HG02885 (cell line): ENCODE measurements at regions not wholly inside any gene's neighbourhood (a gene's known extent, or its start where the extent isn't known, plus 50 kb on each side); places are given as distances from the start of the nearest gene placed in this dataset.
"Not testable (repeated sequence)": the region's sequence is repeated elsewhere in the genome, so short reads cannot be mapped to it uniquely, and the experiment has no call there.

Experiments
- ATAC-seq: cut with Tn5 transposase; IDR thresholded peaks from one replicate; pipeline ENCODE4 v1.9.1; 2021; ENCODE audit warnings: mild to moderate bottlenecking; ENCODE audit not compliant: unreplicated experiment, poor library complexity

DNA sequence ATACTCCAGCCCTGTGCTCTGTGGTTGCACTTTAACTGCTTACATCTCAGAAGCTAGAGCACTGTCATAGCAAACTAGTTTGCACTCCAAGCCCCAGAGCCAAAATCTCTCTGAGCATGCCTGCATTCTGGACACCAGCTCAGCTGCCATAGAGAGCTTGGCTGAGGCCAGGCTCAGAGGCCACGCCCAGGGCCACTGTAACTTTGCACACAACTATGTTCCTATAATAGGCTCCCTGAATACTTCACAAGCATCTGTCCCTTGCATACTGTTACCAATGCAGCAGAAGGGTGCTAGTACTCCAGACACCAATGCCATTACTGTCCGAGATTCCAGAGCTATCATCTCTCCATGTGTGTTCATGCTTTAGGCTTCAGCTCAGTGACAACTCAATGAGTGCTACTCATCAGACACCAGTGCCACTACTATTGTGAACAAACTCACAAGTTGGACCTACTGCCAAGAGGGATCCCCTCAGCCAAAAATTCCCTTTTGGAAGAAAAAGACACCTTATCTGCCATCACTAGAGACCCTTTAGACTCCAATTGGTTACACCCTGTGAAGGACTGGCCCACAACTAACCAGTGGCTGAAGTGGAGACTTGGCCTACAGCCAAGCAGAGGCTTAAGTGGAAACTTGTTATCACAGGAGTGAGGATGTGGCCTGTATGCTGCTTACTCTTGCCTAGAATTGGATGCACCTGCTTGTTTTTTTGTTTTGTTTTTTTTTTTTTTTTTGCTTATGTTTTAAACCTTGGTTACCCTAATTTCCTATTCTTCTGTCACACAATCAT is 211.6 kb upstream of the MAGI2 start:
- ATAC-seq: no peak

DNA sequence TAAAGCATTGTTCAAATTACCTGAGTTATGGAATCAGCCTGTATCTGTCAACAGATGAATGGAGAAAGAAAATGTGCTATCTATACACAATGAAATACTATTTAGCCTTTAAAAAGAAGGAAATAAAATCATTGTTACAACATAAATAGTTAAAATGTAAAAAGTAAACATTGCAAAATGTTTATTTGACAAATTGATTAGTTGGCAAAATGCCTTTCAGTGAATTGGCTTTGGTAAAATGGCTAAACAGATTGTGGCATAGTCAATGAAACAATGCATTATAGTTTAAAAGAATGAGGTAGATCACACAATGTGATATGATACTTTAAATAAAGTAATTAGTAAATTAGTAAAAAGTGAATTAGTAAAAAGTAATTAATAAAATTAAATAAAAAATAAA is 204.8 kb upstream of the MAGI2 start:
- ATAC-seq: no peak

DNA sequence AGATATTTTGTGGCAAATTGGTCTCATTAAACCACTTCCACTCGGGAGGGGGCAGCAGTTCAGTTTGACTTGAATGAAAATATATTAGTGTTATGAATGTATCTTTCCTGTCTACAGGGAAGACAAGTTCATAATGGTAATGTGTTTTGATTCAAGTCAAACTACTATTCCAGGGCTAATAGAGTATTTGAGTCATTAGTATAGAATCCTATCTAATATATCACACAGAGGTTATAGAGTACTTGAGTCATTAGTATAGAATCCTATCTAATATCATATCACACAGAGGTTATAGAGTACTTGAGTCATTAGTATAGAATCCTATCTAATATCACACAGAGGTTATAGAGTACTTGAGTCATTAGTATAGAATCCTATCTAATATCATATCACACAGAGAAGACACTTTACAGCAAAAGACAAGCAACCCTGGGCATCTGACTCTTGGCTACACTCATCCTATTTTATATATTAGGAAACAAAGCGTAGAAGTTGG is 199.7 kb upstream of the MAGI2 start:
- no peak for ATAC-seq

DNA sequence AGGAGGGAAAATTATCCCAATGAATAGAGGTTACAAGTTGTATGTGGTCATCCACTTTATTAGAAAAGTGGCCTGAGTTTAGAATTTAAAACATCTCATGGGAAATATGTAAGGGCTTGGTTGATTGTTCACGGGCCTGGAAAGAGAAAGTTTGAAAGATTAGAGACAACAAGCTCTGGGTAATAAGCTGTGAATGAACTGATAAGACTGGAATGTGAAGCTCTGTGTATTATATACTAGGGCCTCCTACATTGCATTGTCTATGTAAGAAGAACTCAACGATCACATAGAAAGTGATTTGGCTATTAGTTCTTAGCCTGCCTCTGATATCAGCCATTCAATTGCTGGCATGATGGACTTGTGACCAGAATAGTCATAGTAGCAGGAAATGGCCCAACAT is 199.2 kb upstream of the MAGI2 start:
- no peak for ATAC-seq

DNA sequence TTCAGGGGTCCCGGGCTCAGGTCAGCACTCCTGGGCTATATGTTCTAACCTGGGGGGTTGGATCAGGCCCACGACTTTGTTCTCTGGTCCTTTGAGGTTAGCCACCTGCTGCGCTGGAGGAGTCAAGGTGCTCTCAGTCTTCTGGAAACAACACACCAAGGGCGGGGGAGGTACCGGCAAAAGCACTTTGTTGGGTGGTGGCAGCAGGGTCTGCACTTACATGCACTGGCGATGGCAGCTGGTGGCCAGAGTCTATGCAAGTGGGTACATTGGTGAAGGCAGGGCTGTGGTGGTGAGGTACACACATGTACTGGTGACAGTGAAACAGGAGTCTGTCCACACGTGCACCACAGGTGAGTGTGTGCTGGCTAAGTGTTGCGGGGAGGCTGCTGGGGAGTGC is 194.2 kb upstream of the MAGI2 start:
- no peak for ATAC-seq

DNA sequence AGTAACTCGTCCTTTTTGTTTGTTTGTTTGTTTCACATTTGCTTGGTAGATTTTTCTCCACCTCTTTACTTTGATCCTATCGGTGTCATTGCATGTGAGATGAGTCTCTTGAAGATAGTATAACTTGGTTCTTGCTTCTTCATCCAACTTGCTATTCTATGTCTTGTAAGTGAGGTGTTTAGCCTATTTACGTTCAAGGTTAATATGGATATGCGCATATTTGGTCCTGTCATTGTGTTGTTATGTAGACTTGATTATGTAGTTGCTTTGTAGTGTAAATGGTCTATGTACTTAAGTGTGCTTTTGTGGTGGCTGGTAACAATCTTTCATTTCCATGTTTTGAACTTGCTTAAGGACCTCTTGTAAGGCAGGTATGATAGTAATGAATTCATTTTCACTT is 192.8 kb upstream of the MAGI2 start:
- ATAC-seq: no peak

DNA sequence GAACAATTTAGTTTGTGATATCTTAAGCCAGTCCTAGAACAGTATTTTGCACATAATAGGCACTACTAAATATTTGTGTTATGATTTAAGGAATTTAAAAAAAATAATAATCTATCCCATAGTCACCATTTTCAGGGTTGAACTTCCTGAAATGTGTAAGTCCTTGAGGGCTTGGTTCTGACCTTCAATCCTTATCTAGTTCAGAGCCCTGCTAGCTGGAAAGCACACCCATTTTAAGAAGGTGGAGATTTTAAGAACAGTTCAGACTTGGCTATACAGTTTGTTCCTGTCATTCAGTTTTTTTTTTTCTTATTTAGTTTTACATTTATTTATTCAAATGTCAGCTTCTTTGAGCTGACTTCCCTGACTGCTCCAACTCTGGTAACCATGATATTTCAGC is 183.4 kb upstream of the MAGI2 start:
- ATAC-seq: no peak

DNA sequence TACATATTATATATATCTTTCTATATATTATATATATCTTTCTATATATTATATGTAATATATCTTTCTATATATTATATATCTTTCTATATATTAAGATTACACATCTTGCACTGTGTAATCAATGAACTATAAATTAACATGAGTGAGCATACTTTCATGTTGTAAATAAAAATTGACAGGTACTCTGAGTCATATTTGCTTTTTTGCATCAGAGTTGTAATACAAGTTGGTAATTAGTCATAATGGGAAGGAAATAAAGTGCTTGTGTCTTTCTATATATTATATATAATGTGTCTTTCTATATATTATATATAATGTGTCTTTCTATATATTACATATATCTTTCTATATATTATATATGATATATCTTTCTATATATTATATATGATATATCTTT is 172.5 kb upstream of the MAGI2 start:
- ATAC-seq: not testable (repeated sequence)

DNA sequence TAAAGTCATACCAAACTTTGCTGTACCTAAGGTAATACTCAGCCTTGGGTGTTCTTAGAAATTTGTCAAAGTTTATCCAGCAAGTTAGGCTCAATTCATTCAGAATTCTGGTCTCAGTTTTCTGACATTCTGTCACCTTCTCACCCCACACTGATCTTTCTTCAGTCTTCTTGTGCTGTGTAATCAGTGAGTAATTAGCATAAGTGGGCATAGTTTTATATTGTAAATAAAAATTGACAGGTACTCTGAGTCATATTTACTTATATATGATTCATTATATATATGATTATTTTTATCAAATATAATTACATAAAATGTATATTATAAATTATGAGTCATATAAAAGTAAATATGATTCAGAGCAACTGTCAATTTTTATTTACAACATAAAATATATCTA is 170.9 kb upstream of the MAGI2 start:
- no peak for ATAC-seq

DNA sequence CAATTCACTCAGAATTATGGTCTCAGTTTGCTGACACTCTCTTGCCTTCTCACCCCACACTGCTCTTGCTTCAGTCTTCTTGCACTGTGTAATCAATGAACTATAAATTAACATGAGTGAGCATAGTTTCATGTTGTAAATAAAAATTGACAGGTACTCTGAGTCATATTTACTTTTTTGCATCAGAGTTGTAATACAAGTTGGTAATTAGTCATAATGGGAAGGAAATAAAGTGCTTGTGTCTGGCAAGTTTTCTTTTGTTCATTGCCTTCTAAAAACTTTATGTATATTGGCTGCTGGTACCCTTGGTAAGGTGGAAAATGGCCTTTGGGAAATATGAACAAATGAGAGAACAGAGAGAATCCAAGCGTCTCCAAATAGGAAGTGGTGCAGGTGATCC is 169.3 kb upstream of the MAGI2 start:
- no peak for ATAC-seq

DNA sequence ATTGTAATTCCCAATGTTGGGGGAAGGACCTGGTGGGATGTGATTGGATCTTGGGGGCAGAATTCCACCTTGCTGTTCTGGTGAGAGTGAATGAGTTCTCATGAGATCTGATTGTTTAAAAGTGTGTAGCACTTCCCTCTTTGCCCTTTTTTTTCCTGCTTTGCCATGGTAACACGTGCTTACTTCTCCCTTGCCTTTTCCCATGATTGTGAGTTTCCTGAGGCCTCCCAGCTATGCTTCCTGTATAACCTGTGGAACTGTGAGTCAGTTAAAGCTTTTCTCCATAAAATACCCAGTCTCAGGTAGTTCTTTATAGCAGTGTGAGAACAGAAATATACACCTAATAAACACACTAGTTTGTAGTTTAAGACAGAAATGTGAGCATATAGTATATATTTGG is 166.8 kb upstream of the MAGI2 start:
- no peak for ATAC-seq

DNA sequence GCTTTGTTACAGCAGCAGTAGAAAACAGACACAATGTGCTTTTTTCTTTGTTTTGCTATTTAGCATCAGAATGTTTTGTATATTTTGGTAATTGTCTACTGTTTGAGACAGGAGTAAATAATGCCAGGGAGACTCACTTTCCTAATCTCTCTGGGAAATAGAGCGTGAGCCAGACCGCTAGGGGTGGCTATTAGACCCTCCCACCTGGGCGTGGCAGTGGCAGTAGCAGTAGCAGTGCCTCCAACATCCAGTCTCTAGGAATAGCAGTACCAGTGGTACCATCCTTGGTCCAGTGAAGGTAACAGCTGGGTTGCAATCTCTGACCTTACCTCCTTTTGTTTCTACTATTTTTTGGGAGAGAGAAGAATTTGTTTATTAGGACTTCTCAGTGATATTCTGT is 165.7 kb upstream of the MAGI2 start:
- ATAC-seq: no peak

DNA sequence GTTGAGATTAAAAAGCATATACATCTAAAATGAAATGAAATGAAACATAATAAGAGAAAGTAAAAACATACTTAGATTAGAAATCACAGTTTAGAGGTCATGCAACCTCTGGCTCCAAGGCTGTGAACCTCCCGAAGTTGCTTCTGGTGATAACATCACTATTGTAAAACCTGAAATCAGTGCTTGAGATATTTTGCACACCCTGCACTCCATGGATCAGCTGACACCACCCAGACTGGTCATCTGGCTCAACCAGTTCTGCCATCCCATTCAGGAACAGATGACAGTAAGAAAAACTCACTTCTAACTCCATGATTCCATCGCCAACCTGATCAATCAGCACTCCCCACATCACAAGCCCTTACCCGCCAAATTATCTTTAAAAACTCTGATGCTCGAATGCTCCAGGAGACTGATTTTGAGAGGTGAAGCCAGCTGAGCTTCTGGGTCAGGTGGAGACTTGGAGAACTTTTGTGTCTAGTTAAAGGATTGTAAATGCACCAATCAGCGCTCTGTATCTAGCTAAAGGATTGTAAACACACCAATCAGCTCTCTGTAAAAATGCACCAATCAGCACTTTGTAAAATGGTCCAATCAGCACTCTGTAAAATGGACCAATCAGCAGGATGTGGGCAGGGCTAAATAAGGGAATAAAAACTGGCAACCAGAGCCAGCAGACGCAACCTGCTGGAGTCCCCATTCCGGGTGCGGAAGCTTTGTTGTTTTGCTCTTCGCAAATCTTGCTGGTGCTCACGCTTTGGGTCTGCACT is 162.6 kb upstream of the MAGI2 start:
- no peak for ATAC-seq

DNA sequence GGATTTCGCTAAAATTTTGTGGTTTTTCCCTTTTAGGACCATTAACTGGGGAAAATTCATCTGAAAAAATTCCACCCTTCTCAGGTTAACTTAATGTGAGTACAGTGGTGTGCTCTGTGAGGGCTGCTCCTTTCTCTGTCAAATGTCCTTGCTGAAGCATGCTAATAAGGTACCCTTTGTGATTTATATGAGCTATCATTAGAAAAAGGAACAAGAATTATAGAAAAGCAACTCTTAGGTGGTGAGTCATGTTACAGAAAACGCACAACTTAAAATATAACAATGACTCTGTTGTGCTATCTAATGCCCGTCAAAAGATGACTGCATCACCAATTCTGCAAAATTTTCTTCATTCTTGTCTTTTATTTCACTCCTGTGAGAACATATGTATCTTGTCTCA is 162.0 kb upstream of the MAGI2 start:
- ATAC-seq: no peak

DNA sequence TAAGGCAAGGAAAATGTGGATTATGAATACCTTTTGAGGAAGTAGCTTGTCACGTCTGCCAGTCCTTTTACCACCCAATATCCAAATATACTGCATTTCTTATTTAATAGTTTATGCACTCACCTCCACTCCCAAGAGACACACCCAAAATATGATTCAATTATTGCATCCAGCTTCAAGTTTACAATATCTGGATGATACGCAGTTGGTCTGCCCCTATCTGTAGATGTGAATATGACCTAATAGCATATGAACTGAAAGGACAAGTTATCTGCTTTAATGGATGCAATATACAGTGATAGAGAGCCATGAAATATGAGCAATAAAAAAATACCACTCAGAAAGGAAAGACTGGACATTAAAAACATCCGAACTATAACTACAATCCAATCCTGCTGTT is 159.4 kb upstream of the MAGI2 start:
- ATAC-seq: no peak

DNA sequence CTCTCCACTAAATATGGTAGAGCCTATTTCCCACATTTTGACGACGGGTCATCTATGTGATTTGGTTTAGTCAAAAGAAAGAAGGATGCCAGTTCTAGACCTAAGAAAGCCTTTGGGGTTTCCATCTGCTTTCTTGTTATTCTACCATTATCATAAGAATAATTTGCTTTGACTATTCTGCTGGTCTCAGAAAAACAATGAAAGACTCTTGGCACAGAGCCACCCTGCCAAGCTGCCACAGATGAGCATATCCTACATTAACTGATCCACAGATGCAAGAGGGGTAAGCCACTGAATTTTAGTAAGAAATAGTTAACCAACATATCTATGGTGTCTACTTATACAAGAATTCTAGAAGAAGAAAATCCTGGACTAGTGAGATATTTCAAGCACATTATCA is 158.6 kb upstream of the MAGI2 start:
- ATAC-seq: no peak

DNA sequence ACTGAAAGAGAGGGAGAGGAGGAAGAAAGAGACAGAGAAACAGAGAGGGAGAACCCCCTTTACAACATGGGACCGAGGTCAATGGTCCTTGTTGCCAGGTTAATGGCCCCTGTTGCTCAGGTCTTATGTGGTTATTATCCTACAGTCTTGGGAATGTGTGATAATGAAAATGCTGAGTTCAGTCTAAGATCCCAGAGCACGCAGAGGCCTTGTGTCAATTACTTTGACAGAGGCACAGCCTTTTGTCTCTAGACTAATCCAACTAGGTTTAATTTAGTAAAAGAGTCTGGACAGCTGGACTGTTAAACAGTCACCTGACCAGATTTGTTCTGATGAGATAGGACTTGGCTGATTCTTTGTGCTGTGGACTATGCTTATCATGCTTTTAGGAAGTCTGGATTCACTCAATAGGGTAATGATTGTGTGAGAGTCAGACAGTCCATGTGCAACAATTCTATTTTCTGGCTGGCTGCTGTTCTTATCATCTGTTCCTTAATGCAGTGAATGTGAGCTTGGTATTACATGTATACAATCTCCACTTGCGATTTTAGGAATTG is 157.4 kb upstream of the MAGI2 start:
- ATAC-seq: no peak

DNA sequence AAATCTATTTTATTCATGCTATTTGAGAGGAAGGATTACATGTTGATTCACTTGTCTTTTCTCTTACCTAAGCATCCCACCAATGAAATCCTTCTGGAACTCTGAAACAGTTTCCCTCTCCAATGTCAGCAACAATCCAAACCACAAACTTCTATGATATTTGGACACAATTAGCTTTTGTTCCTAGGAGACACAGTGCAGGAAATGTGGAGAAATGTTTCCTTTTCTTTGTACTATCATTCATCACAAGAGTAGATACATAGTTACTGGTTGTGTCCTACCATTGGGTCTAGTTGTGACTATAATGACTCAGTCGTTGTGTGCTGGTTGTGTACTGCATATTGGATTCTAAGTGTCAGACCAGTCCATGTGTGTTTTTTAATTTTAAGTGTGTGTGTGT is 156.8 kb upstream of the MAGI2 start:
- no peak for ATAC-seq

DNA sequence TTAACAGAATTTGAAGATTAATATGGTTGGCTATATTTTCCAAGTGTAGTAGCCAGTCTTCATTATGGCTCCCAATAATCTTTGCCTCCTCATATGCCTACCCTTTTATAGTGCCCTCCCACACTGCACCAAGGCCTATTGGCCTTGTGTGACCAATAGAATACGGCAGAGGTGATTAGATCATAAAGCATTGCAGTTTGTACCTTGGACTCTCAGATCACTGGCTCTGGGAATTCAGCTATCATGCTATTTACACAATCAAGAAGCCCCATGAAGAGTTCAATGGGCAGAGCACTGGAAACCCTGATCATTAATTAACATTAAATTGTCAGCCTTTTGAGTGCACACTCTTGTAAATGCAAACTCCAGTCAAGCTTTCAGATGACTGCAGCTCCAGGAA is 154.5 kb upstream of the MAGI2 start:
- no peak for ATAC-seq

DNA sequence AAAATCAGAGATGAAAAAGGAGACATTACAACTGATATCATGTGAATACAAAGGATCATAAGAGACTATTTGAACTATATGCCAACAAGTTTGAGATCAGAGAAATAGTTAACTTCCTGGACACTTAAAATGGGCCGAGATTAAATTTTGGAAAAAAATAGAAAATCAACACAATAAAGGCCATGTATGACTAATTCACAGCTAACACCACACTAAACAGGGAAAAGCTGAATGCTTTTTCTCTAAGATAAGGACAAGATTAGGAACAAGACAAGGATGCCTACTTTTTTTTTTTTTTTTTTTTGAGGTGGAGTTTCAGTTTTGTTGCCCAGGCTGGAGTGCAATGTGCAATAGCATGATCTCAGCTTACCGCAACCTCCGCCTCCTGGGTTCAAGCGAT is 151.4 kb upstream of the MAGI2 start:
- no peak for ATAC-seq

DNA sequence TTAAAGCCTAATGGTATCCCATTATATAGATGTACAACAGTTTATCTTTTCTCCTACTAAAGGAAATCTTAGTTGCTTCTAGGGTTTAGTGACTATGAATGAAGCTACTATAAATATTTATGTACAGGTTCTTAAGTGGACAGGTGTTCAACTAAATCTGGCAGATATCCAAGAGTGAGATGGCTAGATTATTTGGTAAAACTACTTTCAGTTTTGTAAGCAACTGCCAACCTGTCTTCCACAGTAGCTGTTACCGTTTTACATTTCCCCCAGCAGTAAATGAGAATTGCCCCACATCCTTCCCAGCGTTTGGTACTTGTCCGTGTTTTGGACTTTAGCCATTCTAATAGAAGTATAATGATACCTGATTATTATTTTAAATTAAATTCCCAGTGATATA is 144.9 kb upstream of the MAGI2 start:
- no peak for ATAC-seq
